ENCODE measurements at regions not wholly inside any gene's neighbourhood (a gene's known extent, or its start where the extent isn't known, plus 50 kb on each side); places are given as distances from the start of the nearest gene placed in this dataset.

- TF ChIP-seq, protein P1, sequence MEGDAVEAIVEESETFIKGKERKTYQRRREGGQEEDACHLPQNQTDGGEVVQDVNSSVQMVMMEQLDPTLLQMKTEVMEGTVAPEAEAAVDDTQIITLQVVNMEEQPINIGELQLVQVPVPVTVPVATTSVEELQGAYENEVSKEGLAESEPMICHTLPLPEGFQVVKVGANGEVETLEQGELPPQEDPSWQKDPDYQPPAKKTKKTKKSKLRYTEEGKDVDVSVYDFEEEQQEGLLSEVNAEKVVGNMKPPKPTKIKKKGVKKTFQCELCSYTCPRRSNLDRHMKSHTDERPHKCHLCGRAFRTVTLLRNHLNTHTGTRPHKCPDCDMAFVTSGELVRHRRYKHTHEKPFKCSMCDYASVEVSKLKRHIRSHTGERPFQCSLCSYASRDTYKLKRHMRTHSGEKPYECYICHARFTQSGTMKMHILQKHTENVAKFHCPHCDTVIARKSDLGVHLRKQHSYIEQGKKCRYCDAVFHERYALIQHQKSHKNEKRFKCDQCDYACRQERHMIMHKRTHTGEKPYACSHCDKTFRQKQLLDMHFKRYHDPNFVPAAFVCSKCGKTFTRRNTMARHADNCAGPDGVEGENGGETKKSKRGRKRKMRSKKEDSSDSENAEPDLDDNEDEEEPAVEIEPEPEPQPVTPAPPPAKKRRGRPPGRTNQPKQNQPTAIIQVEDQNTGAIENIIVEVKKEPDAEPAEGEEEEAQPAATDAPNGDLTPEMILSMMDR (IDR thresholded peaks at IDR 0.05): no peak
- no peak for TF ChIP-seq POLR2A (IDR thresholded peaks at IDR 0.05)
- no peak for TF ChIP-seq POLR2AphosphoS5 (IDR thresholded peaks at IDR 0.05; ENCODE audit: insufficient read depth in 1 of 2, low read depth in 1 of 2)
Observed at GRCh38 chr13:34143637-34144036, 325.7 kb downstream of the RFC3 start.

Data from vagina (tissue), 2 donors.